ENCODE measurements at regions not wholly inside any gene's neighbourhood (a gene's known extent, or its start where the extent isn't known, plus 50 kb on each side); places are given as distances from the start of the nearest gene placed in this dataset.

DNA sequence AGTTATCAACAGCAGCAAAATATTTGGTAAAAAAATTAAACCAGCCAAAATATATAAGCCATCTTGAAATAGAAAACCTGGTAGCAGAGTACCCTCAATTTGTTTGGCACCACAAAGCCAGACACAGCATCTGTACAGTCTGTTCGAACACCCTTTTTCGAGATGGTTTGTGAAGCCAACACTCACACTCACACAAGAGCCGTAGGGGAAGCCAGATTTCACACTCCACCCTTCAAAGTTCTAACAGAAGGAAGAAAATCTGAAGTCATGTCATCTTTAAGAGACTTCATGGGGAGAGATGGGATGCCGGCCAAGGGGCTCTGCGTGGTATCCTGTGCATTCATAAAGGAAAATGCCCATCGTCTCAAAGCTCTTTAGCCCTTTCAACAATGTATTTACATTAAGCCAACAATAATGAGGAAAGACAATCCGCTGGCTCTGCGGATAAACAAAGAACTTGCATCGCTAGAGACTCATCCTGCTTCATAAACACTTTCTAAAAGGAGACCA is 451.5 kb upstream of the CHST9 start:
- intact Hi-C loops (cut with micrococcal nuclease): no loop called here

DNA sequence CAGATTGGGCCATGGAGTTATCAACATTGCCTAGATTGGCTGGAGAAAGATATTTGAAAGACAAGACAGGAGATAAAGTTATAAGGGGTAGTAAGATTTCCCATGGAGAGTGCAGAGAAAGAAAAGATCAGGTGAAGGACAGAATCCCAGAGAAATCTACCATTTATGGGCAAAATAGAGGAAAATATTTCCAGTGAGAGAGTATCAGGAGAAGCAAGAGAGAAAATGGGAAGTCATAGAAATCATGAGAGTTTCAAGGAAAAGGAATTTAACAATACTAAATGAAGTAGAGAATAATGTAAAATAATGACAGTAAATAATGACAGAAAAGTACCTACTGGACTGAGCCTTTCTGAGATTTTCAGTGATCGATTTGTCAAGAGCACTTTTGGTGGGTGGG is 447.6 kb upstream of the CHST9 start:
- intact Hi-C loops (cut with micrococcal nuclease): no loop called here

DNA sequence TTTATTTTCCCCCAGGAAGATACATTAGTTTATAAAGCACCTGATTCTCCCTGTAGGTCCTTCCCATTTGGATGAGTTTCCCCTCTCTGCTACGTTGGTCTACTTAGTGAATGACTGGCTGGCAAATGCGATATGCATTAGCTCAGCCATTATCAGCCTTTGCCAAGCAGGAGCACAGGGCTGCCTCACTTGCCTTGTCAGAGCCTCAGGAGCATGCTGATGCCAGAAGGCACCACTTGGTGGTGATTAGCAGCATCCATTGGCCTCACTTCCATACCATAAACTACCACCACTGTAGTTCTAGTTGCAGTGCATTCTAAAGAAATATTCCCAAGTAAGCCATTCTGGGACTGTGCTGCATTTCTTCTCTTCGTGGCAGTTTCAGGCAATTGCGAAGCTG is 442.8 kb upstream of the CHST9 start:
- intact Hi-C loops (cut with micrococcal nuclease): no loop called here

DNA sequence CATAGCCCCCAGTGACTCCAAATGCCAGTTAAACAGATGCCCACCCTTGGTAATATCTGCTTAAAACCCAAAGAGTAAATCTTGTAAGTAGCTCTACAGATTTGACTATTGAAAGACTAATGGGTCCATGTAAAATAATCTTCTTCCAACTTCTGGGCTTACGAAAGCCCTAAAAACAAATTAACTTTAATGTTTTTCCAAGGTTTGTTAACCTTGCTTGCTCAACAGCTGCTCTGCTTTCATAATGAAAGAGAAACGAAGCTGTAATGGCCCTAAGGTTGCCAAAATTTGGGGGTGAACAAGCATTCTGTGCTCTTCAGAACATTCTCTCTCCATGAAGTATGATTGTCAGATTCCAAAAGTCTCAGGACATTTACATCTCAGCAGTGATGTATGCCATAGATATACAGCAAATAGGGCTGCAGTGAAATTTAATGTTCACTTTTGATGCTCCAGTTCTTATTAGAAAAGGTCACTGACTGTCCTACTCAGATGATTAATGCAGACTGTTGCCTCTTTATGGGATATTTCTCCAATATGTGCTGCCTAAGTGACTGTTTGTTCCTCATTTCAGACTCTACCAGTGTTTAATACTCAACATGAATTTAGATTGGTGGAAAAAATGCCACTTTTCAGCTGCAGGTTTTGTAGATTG is 436.3 kb upstream of the CHST9 start:
- intact Hi-C loops (cut with micrococcal nuclease): no loop called here

DNA sequence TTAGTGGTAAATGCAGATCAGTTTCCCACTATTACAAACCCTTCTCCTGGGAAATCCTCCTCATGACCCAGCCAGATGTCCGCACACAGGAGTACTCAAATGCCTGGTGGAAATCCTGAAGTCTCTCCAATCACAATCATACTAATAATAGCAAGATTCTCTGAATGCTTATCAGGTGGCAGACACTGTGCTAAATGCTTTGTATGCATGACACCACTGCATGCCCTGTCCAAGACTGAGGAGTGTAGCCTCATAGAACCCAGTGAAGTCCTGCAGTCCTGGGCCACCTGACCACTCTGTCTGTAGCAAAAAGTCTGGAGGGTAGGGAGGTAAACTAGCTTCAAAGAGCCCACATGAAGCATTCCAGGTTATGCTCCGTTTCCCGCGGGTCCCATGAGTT is 434.8 kb upstream of the CHST9 start:
- intact Hi-C loops (cut with micrococcal nuclease): no loop called here

DNA sequence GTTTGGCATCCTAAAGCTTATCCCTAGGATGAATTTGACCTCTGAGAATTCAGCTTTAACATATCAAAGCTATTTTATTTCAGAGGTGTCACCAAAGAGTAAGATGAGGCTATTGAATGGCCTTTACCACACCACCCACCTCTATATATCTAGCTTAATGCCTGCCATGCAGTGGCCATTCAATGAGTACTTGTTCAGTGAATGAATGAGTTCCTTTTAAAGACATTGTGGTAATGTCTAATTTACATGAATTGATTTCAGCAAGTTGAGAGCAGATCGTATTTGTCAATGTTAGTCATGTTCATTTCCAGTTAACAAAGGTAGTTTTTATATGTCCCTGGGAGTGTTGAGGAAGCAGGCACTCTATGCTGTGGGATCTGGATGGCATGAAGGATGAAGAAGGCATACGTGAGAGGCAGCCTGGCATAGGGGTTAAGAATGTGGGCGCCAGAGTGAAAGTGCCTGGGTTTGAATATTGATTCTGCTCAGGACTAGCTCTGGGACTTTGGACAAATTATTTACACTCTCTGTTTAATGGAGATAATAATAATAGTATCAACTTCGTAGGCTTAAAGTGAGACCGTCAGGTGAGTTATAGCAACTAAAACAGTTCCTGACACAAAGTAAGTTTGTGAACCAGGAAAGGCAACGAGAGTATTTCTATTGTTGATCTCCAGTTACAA is 434.1 kb upstream of the CHST9 start:
- intact Hi-C loops (cut with micrococcal nuclease): no loop called here

DNA sequence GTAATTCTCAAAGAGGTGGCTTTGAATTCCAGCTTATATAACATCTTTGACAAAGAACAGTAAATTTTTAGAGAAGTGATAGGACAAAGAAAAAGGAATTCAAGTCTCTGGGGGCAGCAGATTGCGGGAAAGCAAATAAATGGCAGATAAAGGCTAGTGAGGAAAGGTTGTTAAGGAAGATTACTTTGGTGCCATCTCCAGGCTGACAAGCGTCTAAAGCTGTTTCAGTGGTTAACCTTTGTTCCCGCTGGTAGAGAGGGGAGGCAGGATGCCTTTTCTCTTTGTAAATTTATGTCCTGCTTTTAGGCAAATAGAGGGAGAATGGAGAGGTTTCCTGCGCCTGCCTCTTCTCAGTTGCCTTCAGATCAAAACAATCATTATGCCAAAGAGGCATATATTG is 431.2 kb upstream of the CHST9 start:
- intact Hi-C loops (cut with micrococcal nuclease): no loop called here

DNA sequence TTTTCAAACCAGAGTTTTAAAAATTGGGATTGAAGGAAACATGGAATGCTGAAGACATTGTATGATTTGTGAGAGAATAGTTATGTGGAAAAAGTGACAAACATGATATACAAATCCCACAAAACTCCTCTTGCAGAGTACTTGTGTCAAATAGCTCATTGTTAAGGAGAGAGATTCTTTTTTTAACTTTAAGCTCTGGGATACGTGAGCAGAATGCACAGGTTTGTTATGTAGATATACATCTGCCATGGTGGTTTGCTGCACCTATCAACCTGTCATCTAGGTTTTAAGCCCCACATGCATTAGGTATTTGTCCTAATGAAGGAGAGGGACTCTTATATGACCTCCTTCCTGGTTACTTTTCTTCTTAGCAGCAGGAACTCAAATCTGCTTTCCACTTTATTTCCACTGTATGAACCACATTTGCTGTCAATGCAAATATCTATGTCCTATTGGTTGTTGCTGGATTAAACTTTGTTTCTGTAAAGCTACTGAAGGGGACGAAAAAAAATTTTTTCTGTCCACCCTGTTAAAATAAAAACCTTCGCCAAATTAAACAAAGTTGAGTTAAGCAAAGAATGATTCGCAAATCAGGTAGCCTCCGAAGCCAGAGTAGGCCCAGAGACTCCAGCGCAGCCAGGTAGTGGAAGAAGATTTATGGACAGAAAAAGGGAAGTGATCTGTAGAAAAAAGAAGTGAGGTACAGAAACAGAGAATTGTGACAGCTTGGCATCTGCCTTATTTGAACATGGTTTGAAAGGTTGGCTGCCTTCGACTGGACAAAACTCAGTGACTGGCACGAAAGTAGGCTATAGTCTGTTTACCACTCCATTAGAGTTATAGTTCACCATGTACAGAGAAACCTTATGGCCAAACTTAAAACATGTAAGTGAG is 430.1 kb upstream of the CHST9 start:
- intact Hi-C loops (cut with micrococcal nuclease): no loop called here

DNA sequence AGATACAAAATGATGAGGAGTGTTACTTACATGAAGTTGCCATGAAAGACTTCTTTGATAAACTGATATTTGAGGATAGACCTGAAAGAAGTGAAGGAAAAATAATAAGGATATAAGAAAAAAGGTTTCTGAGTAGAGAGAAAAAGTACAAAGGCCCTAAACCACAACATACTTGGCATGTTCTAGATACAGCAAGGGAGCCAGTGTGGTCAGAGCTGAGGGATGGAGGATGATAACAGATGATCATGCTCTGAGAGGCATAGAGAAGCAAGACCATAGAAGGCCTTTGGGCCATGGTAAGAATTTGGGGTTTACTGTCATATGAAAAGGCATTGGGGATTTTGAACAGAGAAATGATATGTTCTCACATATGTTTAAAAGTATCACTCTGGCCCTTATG is 424.1 kb upstream of the CHST9 start:
- intact Hi-C loops (cut with micrococcal nuclease): no loop called here

DNA sequence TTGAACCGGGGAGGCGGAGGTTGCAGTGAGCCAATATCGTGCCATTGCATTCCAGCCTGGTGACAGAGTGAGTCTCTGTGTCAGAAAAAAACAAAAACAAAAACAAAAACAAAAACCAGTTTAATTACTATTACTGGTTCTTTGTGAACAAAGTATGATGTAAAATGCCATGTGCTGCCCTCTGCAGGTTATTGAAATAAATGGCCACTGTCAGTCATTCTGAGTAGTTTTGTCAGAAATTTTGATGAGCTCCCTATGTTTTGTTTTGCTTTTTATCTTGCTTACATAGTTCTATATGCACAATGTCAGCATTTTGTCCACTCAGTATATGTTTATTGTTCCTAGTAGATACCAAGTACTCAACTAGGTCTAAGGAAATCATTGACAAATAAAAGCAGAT is 423.6 kb upstream of the CHST9 start:
- intact Hi-C loops (cut with micrococcal nuclease): no loop called here

DNA sequence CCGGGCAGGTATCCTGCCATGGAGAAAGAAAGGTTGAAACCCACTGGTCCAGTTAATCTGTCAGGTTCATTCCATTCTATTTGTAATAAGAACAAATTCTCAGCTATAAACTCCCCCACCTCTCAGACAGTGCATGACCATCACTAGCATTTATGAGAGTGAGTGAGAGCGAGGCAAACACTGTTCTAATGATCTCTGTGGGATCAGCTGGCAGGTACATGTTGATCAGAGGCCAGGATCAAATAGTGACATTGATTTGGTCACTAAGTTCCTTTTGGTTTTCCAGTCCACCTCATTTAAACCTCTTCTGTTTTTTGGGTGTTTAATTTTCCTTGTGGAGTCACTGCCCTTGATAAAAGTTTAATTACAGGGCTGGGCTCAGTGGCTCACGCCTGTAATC is 423.1 kb upstream of the CHST9 start:
- intact Hi-C loops (cut with micrococcal nuclease): no loop called here

DNA sequence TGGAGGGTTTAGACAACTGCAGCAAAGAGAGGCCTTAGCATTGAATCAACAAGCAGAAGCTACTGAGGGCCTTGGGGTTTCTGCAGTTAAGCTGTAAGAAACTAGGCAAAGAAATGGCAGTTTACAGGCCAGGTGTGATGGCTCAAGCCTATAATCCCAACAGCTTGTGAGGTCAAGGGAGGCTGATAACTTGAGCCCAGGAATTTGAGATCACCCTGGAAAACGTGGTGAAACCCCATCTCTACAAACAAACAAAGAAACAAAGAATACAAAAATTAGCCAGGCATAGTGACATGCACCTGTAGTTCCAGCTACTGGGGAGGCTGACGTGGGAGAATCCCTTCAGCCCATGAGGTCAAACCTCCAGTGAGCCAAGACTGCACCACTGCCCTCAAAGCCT is 421.6 kb upstream of the CHST9 start:
- intact Hi-C loops (cut with micrococcal nuclease): no loop called here

DNA sequence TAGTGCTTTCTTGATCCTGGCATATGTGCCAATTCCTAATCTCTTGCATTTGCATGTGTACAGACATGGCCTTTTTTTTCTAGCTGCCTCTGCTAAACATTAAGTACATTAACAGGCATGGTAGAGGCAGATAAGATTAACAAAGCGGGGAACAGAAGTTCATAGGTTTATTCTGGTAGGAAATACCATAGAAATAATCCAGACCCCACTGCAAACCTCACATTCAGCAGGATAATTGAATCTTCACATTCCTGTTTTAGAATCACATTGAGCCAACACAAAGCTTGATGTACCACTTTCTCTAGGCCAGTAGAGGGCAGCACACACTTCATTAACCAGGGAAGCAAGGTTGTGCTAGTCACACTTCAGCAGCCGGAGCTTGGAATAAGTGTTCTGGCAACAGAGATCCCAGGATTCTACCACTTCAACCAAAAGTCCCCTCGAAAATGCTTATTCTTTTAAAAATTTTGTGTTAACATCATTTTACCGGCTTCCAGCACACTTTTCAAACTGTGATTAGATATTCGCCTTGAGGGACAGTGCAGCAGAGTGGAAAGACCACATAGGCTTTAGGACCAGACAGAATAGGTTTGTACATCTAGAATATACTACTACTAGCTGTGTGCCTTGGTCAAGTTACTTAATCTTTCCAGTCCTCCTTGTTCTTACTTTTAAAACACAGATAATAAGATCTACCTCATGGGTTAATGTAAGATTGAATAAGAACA is 420.2 kb upstream of the CHST9 start:
- intact Hi-C loops (cut with micrococcal nuclease): loop anchor here (1.0 kb wide), 1 partner anchor 584 kb away; no protein-coding TSS in a partner anchor

DNA sequence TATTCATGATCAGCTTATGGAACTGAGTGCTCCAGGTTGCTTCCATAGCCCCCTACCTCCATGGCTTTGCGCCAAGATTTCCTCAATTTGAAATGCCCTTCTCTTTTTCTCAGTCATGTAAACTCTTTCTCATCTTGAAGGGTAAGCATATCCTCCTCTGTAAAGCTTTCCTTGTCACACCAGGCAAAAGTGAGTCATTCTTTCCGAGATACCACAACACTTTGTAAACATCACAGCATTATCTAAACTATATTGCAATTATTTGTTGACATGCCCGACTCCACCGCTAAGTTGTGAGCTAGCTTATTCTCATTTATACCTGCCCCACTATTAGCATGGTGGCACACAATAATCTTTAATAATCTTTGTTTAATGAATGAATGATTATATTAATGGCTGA is 419.5 kb upstream of the CHST9 start:
- intact Hi-C loops (cut with micrococcal nuclease): no loop called here

DNA sequence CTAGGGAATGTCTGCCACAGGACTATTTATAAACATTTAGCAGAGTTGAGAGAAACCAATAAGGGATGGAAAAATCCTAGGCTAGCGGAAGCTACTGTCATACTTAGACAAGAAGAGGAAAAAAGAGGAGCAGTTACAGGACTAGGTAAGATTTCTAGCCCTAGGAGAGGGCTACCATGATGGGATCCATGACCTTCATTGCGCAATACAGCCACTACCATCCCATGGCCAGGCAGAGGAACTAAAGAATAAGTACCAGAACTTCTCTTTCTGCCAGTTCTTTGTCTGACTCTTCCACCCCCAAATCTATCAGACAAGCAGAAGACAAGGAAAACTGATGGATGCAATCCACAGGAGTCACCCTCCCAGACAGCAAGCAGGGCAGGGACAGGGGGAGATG is 417.0 kb upstream of the CHST9 start:
- intact Hi-C loops (cut with micrococcal nuclease): no loop called here

DNA sequence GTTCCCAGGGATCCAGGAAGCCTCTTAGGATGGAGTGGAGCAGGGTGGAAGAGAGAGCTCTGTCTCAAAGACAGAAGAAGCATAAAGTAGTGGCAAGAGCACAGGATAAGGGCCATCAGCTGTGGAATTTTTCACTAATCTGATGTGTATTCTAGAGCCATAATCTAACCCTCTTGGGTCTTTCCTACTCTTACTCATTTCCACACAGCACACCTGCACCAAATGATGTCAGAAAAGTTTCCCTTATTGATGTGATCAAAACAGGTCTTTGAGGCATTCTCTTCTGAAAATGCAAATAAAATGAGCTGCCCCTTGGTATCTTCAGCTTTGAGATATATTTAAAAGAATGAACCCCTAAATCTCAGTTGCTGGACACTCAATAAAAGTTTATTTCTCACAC is 415.1 kb upstream of the CHST9 start:
- intact Hi-C loops (cut with micrococcal nuclease): no loop called here

DNA sequence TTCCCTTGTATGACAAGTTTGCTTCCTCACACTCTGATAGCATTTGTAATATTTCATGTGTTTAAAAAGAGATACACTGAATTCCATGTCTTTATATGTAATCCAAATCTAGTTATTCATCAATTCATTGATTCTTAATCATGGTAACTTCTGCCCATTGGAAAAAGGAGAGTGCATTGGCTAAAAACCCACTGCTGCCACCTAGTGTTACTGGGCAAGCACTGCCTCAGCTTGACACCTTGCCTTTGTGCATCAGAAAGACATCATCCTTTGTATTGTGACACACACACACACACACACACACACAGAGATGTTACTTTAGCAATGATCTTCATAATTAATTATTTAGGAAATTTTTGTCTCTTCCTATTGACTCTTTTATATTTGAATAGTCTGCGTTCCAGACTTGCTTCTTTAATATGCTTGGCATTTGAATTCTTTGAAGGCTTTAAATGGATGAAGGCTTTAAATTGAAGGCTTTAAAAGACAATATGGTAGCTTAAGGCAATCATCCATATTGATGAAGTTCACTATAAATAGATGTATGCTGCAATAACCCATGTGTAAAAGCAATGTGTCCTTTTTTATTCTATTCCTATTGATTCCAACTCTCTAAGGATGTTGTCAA is 414.2 kb upstream of the CHST9 start:
- intact Hi-C loops (cut with micrococcal nuclease): loop anchor here (1.0 to 10.0 kb wide), 4 partner anchors 235 to 1293 kb away; no protein-coding TSS in a partner anchor

DNA sequence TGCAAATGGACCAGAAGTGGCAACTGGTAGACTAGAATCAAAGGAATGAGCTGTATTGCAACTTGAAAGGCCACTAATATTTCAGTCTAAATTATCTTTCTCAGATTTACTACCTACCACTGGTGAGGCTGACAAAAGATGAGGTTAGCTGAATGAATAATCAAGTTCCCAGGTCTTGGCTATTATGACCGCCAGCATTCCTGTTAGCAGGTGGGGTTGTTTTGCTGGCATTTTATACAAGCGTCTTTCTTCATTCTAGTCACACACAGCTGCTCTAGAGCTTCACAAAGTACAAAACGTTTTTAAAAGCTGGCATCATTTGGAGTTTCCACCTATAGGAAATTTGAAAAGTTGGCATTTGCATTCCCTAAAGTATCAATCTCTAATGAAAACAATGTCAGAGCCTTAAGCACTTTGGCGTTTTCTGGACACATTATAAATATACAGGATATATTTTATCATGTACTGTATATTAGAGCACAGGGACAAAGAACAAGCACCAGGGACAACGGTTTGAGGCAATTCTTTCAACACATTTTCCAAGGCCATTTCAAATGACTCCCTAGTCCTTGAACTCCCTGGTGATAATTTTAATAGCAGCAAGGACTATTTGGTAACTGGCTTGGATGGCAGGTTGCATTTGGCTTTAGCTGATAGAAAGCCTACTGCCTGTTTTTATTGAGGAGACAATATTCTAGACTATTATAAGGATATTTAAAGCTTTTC is 410.2 kb upstream of the CHST9 start:
- intact Hi-C loops (cut with micrococcal nuclease): loop anchor here (5.0 to 10.0 kb wide), 2 partner anchors 578 to 1210 kb away; no protein-coding TSS in a partner anchor

DNA sequence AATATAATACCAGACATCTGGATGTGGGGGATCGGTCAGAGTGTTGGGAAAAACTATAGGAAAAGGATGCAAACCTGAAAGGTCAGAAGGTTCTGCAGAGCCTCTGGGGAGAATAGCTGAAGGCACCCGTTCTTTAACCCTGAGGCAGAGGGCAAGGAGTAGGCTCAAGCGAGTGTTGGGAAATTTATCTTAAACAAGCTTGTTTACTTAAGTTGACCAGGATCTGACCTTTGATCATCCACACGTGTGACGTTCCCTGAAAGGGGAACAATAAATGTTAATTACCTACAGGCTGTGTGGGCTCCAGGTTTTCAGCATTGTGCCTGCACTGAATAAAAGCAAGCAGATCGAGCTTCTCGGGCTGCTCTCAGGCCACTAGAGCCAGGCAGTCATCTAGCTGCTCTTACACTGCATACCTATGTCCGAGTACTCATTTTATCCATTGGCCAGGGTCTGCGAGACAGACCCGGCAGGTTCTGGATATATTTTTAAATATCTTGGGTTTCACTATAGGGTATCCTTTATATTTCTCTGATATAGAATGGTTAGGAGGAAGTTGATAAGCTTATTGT is 400.6 kb upstream of the CHST9 start:
- intact Hi-C loops (cut with micrococcal nuclease): no loop called here

DNA sequence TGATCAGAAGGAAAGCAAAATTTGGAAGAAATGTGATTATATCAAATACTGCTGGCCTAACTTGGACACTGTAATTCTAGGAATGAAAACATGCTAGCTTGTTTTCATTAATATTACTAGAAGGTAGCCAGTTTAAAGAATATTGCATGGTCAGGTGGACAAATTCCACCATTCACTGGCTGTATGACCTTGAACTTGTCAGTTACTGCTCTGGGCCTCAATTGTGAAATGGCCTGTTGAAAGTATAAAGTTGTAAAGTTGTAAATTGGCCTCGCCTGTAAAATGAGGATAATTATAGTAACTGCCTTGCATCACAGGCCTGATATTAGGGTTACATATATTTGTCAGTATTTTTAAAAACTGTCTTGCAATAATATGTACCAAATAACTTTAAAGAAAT is 398.4 kb upstream of the CHST9 start:
- intact Hi-C loops (cut with micrococcal nuclease): no loop called here

Measured in T-helper 1 cell treated with Interleukin-12 subunit alpha and Interleukin-12 subunit beta and Interleukin-4 antibody, amounts not matched to agents 30 ng/mL and 1 ng/mL, for 36 hours (primary cell).